IMR-90 (cell line): ENCODE measurements at regions not wholly inside any gene's neighbourhood (a gene's known extent, or its start where the extent isn't known, plus 50 kb on each side); places are given as distances from the start of the nearest gene placed in this dataset.

Experiments used
- ATAC-seq: fragments of 200-7000 bp; cut with Tn5 transposase; 2 replicates; pipeline ENCODE4 v1.9.1; 2020; ENCODE audit warnings: low read depth, mild to moderate bottlenecking, moderate library complexity
- BruUV-seq: library from RNA; stranded (reverse); fragments of 400-500 nt; replicated peaks from 2 replicates; lab custom pipeline; 2021; lab: Mats Ljungman, UMichigan
- CTCF ChIA-PET: fragments of 300-600 bp; formaldehyde crosslinking; extraction: SDS; loops from one replicate; lab custom pipeline; 2021; ENCODE audit warnings: antibody characterized with exemption; lab: Yijun Ruan, JAX
- POLR2A ChIA-PET: fragments of 300-600 bp; sonication (Branson Sonifier 250); formaldehyde crosslinking; loops from one replicate; lab custom pipeline; 2022; ENCODE audit warnings: antibody characterized with exemption; ENCODE audit not compliant: unreplicated experiment; lab: Charles Lee
- DNase-seq: peaks from one replicate; pipeline ENCODE4 v3.0.0; 2013
- H2AFZ ChIP-seq: replicated peaks from 2 replicates; pipeline ENCODE3; 2013; ENCODE audit warnings: low read length, mild to moderate bottlenecking; ENCODE audit not compliant: poor library complexity
- H2AK5ac ChIP-seq: 2 replicates; pipeline ENCODE4 v1.6.1; 2013; ENCODE audit warnings: low read depth, low read length, inconsistent platforms
- H2AK9ac ChIP-seq: replicated peaks from 2 replicates; pipeline ENCODE3; 2013; ENCODE audit warnings: mild to moderate bottlenecking, low read depth, low read length, moderate library complexity; ENCODE audit not compliant: poor library complexity
- H2BK120ac ChIP-seq: 2 replicates; pipeline ENCODE4 v1.6.1; 2013; ENCODE audit warnings: low read depth, low read length, inconsistent platforms
- H2BK15ac ChIP-seq: 3 replicates; pipeline ENCODE4 v1.6.1; 2013; ENCODE audit warnings: low read depth, low read length, inconsistent platforms
- H2BK20ac ChIP-seq: 2 replicates; pipeline ENCODE4 v1.6.1; 2013; ENCODE audit warnings: low read depth, mild to moderate bottlenecking, inconsistent platforms, low read length, moderate library complexity
- H2BK5ac ChIP-seq: 2 replicates; pipeline ENCODE4 v1.6.1; 2013; ENCODE audit warnings: mild to moderate bottlenecking, low read depth, low read length, inconsistent platforms; ENCODE audit not compliant: poor library complexity, severe bottlenecking
- H3K14ac ChIP-seq: replicated peaks from 2 replicates; pipeline ENCODE4 v1.6.1; 2013; ENCODE audit warnings: low read depth, low read length, inconsistent platforms
- H3K18ac ChIP-seq: 2 replicates; pipeline ENCODE4 v1.6.1; 2013; ENCODE audit warnings: low read depth, low read length, control low read depth
- H3K23ac ChIP-seq: 2 replicates; pipeline ENCODE4 v1.6.1; 2013; ENCODE audit warnings: low read depth, low read length, inconsistent platforms
- H3K27ac ChIP-seq: 2 replicates; pipeline ENCODE4 v1.5.1; 2013; ENCODE audit warnings: mild to moderate bottlenecking, control low read depth, low read length; ENCODE audit not compliant: insufficient read depth
- H3K27me3 ChIP-seq: 2 replicates; pipeline ENCODE4 v1.6.1; 2013; ENCODE audit warnings: low read length; ENCODE audit not compliant: control insufficient read depth, insufficient read depth
- H3K36me3 ChIP-seq: 2 replicates; pipeline ENCODE4 v1.6.1; 2013; ENCODE audit warnings: low read length, mixed read lengths; ENCODE audit not compliant: control insufficient read depth, insufficient read depth
- H3K4ac ChIP-seq: 2 replicates; pipeline ENCODE4 v1.6.1; 2013; ENCODE audit warnings: low read depth, low read length, inconsistent platforms
- H3K4me1 ChIP-seq: 2 replicates; pipeline ENCODE4 v1.6.1; 2013; ENCODE audit warnings: low read length, mixed read lengths; ENCODE audit not compliant: control insufficient read depth, insufficient read depth
- H3K4me2 ChIP-seq: 2 replicates; pipeline ENCODE4 v1.6.1; 2013; ENCODE audit warnings: low read depth, mild to moderate bottlenecking, control low read depth, low read length, moderate library complexity
- H3K4me3 ChIP-seq: 2 replicates; pipeline ENCODE4 v1.5.1; 2013; ENCODE audit warnings: low read depth, mild to moderate bottlenecking, control low read depth, low read length, moderate library complexity; ENCODE audit not compliant: insufficient read depth
- H3K56ac ChIP-seq: 2 replicates; pipeline ENCODE4 v1.6.1; 2013; ENCODE audit warnings: low read length, inconsistent platforms; ENCODE audit not compliant: insufficient read depth; ENCODE audit errors: extremely low read depth
- H3K79me1 ChIP-seq, 2 experiments: 2 replicates each; pipeline ENCODE4 v1.6.1; 2013; ENCODE audit warnings: low read length in 2 of 2, inconsistent platforms in 1 of 2, low read depth in 1 of 2
- H3K9ac ChIP-seq: 2 replicates; pipeline ENCODE4 v1.6.1; 2013; ENCODE audit warnings: low read depth, low read length, control low read depth
- H3K9me1 ChIP-seq: 2 replicates; pipeline ENCODE4 v1.6.1; 2013; ENCODE audit warnings: low read length, inconsistent platforms; ENCODE audit not compliant: insufficient read depth
- H3K9me3 ChIP-seq: 2 replicates; pipeline ENCODE4 v1.6.1; 2013; ENCODE audit warnings: low read length; ENCODE audit not compliant: control insufficient read depth, insufficient read depth
- H4K20me1 ChIP-seq: 2 replicates; pipeline ENCODE4 v1.6.1; 2013; ENCODE audit warnings: low read length, inconsistent platforms; ENCODE audit not compliant: insufficient read depth
- H4K5ac ChIP-seq: 2 replicates; pipeline ENCODE4 v1.6.1; 2013; ENCODE audit warnings: mild to moderate bottlenecking, low read depth, low read length, control low read depth
- H4K8ac ChIP-seq, 2 experiments: 2 replicates each; pipeline ENCODE4 v1.6.1; 2013; ENCODE audit warnings: low read depth in 2 of 2, low read length in 2 of 2, control low read depth in 1 of 2, inconsistent platforms in 1 of 2
- H4K91ac ChIP-seq: 2 replicates; pipeline ENCODE4 v1.6.1; 2013; ENCODE audit warnings: low read depth, low read length, inconsistent platforms; ENCODE audit not compliant: insufficient read depth
- BHLHE40 ChIP-seq: fragments of 150-350 bp; IDR thresholded peaks from 2 replicates; pipeline ENCODE4 v1.6.1; 2016; ENCODE audit warnings: mild to moderate bottlenecking, low read depth, low read length
- CEBPB ChIP-seq: IDR thresholded peaks from 2 replicates; pipeline ENCODE4 v1.6.1; 2012; ENCODE audit warnings: low read depth, low read length, improper control_type of control experiment
- CHD1 ChIP-seq: IDR thresholded peaks from 2 replicates; pipeline ENCODE4 v1.6.1; 2012; ENCODE audit warnings: low read depth, low read length, improper control_type of control experiment
- CTCF ChIP-seq: conservative IDR thresholded peaks from 2 replicates; pipeline ENCODE4 v1.5.1; 2012; ENCODE audit warnings: mild to moderate bottlenecking, low read depth, low read length, improper control_type of control experiment
- ELK1 ChIP-seq: fragments of 150-350 bp; IDR thresholded peaks from 2 replicates; pipeline ENCODE4 v1.6.1; 2016; ENCODE audit warnings: low read depth, mild to moderate bottlenecking, low read length, moderate library complexity, borderline replicate concordance
- FOS ChIP-seq: fragments of 150-350 bp; IDR thresholded peaks from 2 replicates; pipeline ENCODE4 v1.6.1; 2016; ENCODE audit warnings: low read depth, low read length
- MAFK ChIP-seq: IDR thresholded peaks from 2 replicates; pipeline ENCODE4 v1.6.1; 2012; ENCODE audit warnings: low read depth, low read length, improper control_type of control experiment
- MAZ ChIP-seq: IDR thresholded peaks from 2 replicates; pipeline ENCODE4 v1.6.1; 2012; ENCODE audit warnings: low read depth, mild to moderate bottlenecking, low read length, improper control_type of control experiment, moderate library complexity, borderline replicate concordance
- MXI1 ChIP-seq: IDR thresholded peaks from 2 replicates; pipeline ENCODE4 v1.6.1; 2012; ENCODE audit warnings: low read depth, mild to moderate bottlenecking, low read length, moderate library complexity, borderline replicate concordance
- POLR2A ChIP-seq: IDR thresholded peaks from 2 replicates; pipeline ENCODE4 v1.6.1; 2012; ENCODE audit warnings: mild to moderate bottlenecking, low read depth, low read length
- RAD21 ChIP-seq: IDR thresholded peaks from 2 replicates; pipeline ENCODE4 v1.6.1; 2012; ENCODE audit warnings: low read length, improper control_type of control experiment
- RFX5 ChIP-seq: IDR thresholded peaks from 2 replicates; pipeline ENCODE4 v1.8.0; 2012; ENCODE audit warnings: low read depth, mild to moderate bottlenecking, low read length, moderate library complexity
- SMC3 ChIP-seq: fragments of 150-350 bp; IDR thresholded peaks from 2 replicates; pipeline ENCODE4 v1.6.1; 2016; ENCODE audit warnings: low read depth, mild to moderate bottlenecking, antibody characterized with exemption, low read length, moderate library complexity
- WGBS, 2 experiments: methylation state at CpG; one replicate each; pipeline versions ENCODE4 v1.1.5 to v1.1.7; 2013; ENCODE audit warnings: missing lambda C conversion rate in 2 of 2; ENCODE audit not compliant: insufficient read length in 1 of 2; ENCODE audit errors: extremely low coverage in 2 of 2; 5-methylcytosine and 5-hydroxymethylcytosine counted together
- dilution Hi-C: fragments of 300-500 bp; cut with HindIII; formaldehyde crosslinking; loops from one replicate; pipeline ENCODE4 v1.14.3; 2018; ENCODE audit warnings: low sequenced_read_pairs; ENCODE audit not compliant: unreplicated experiment
- in situ Hi-C: fragments of 300-500 bp; cut with MboI; formaldehyde crosslinking; loops from 3 replicates; pipeline ENCODE4 v1.14.3; 2019; ENCODE audit warnings: low sequenced_read_pairs, inconsistent platforms, mixed read lengths
- intact Hi-C: fragments of 100-400 bp; cut with micrococcal nuclease; formaldehyde crosslinking; loops from 2 replicates; pipeline ENCODE4 v1.10.0; 2022
- TF ChIP-seq, protein P1 (sequence below): fragments of 150-350 bp; IDR thresholded peaks from 2 replicates; pipeline ENCODE4 v1.6.1; 2017; ENCODE audit warnings: mild to moderate bottlenecking, antibody characterized with exemption, low read length, low read depth

GRCh38 chr10:113235508-113235907, 285.5 kb downstream of the TCF7L2 start:
- no peaks in the 10 kb centered on the region for H3K36me3 ChIP-seq
- no peak for TF ChIP-seq POLR2A
- no peak for TF ChIP-seq CHD1
- no peak for TF ChIP-seq SMC3
- no peak for TF ChIP-seq RAD21
- no peak for TF ChIP-seq RFX5
- no peak for TF ChIP-seq MXI1
- TF ChIP-seq MAZ: no peak
- TF ChIP-seq ELK1: no peak
- no peak for TF ChIP-seq FOS
- no peak for TF ChIP-seq CTCF
- TF ChIP-seq BHLHE40: no peak
- no peak for TF ChIP-seq MAFK
- TF ChIP-seq, protein P1, sequence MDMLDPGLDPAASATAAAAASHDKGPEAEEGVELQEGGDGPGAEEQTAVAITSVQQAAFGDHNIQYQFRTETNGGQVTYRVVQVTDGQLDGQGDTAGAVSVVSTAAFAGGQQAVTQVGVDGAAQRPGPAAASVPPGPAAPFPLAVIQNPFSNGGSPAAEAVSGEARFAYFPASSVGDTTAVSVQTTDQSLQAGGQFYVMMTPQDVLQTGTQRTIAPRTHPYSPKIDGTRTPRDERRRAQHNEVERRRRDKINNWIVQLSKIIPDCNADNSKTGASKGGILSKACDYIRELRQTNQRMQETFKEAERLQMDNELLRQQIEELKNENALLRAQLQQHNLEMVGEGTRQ: no peak
- TF ChIP-seq CEBPB: no peak
- no peak overlapping the region for H3K14ac ChIP-seq
- no peaks in the 10 kb centered on the region for H3K79me1 ChIP-seq
- H2BK120ac ChIP-seq: no peak overlapping the region
- no peak overlapping the region for H3K4me3 ChIP-seq
- H3K56ac ChIP-seq: no peak overlapping the region
- no peaks in the 10 kb centered on the region for H3K9me3 ChIP-seq
- H3K18ac ChIP-seq: no peak overlapping the region
- H2BK20ac ChIP-seq: no peak overlapping the region
- H2AFZ ChIP-seq: no peak overlapping the region
- H4K20me1 ChIP-seq: no peaks in the 10 kb centered on the region
- BruUV-seq: no TSS peak
- no peak overlapping the region for H3K4ac ChIP-seq
- H3K9ac ChIP-seq: no peak overlapping the region
- dilution Hi-C loops (no loop called here), intact Hi-C loops (no loop called here), in situ Hi-C loops (no loop called here)
- ATAC-seq (no peak), DNase-seq (no peak)
- no peak overlapping the region for H3K4me2 ChIP-seq
- no peak overlapping the region for H4K91ac ChIP-seq
- H3K27ac ChIP-seq: no peak overlapping the region
- WGBS, 2 experiments: 100% methylated on average over 2 of the region's 4 CpGs; no CpG with 5 or more reads in 1 of the 2 experiments
- no peak overlapping the region for H4K5ac ChIP-seq
- POLR2A ChIA-PET: no interaction called here
- CTCF ChIA-PET: no interaction called here
- H2AK5ac ChIP-seq: no peak overlapping the region
- H3K4me1 ChIP-seq: no peaks in the 10 kb centered on the region
- no peak overlapping the region for H4K8ac ChIP-seq
- no peak overlapping the region for H2BK15ac ChIP-seq
- H3K27me3 ChIP-seq: peaks cover 13% of the 10 kb centered on the region
- H3K9me1 ChIP-seq: no peaks in the 10 kb centered on the region
- H2BK5ac ChIP-seq: no peak overlapping the region
- H2AK9ac ChIP-seq: no peak overlapping the region
- H3K23ac ChIP-seq: no peak overlapping the region
